GM18498 (cell line): ENCODE measurements at regions not wholly inside any gene's neighbourhood (a gene's known extent, or its start where the extent isn't known, plus 50 kb on each side); places are given as distances from the start of the nearest gene placed in this dataset.

Experiments used
- ATAC-seq: cut with Tn5 transposase; IDR thresholded peaks from one replicate; pipeline ENCODE4 v1.9.1; 2021; ENCODE audit warnings: mild to moderate bottlenecking, moderate library complexity; ENCODE audit not compliant: unreplicated experiment

DNA sequence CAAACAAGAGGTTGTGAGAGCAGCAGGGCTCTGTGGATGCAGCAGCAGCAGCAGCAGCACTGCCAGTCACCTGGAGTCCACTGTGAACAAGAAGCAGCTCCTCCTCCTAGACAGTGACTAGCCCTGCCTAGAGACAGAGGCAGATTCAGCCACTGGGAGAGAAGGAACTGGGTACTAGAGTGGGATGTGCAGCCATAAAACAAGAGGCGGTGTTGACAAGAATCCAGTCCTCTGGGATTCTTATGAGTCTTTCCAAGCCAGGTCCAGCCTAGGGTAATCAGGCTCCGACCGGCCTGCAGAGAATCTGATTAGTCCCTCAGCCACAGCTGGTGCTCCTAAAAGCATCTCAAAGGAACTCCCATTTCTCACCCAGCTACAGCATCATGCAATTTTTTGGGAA is 83.9 kb upstream of the USP47 start:
- ATAC-seq: no peak

GRCh38 chr11:11756718-11757117 is 85.1 kb upstream of the USP47 start:
- ATAC-seq: no peak

DNA sequence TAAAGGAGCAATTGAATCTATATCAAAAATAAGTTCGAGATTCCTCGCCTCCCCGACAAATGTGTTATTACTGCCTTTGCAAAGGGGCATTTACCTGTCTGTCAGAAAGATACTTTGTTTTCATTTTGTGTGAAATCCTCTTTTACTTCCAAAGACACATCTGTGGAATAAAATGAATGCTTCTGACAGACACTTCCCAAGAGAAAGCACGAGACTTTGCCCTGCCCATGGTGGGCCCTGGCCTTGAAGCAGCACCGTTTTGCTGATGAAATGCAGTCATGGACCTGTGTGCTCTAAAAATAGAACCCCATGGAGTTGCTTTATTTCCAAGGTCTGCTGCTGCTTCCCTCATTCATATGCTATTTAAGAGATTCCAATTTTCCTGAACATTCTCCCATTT is 85.9 kb upstream of the USP47 start:
- ATAC-seq: no peak

GRCh38 chr11:11752679-11753078 is 89.1 kb upstream of the USP47 start:
- no peak for ATAC-seq

DNA sequence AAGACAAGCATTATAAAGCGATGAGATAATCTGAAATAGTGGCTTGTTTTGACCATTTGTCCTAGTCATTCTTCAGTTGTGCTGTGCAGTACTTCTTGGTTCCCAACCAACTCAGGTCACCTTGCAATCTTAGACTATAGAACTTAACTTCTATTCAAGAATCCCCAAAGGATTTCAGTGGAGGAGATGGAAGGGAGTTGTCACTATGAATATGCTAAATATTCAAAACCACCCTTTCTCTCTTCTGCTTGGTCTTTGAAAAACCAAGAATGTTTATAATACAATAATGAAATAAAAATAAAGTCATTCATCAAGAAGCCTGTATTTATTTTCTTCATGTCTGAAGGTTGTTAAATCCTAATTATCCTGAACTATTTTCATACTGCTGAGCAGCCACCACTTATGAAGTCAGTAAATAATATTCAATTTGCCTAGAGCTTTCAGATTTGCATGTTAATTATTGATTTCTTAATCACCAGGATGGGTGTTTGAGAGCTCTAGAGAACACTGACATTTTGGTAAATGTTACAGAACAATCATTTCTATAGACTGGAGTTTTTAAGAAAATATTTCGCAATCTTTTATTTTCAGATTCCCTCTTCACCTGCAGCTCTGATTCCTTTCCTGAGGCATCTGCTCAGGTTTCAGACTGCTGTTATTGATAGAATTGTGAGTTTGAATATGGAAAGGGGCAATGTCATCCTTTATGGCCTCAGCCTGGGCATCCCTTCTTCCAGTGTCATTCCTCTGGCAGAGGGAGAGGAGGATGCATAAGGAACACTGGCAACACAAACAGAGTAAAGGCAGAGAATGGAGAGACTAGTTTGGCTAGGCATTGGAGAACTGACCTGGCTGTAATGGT is 91.5 kb upstream of the USP47 start:
- ATAC-seq: no peak

- ATAC-seq: no peak
These were observed 92.9 kb upstream of the USP47 start for GRCh38 chr11:11748706-11749365.

GRCh38 chr11:11747570-11747969 is 94.2 kb upstream of the USP47 start:
- ATAC-seq: no peak

GRCh38 chr11:11746449-11746848 is 95.3 kb upstream of the USP47 start:
- ATAC-seq: no peak

GRCh38 chr11:11743216-11743615 is 98.6 kb upstream of the USP47 start:
- no peak for ATAC-seq

DNA sequence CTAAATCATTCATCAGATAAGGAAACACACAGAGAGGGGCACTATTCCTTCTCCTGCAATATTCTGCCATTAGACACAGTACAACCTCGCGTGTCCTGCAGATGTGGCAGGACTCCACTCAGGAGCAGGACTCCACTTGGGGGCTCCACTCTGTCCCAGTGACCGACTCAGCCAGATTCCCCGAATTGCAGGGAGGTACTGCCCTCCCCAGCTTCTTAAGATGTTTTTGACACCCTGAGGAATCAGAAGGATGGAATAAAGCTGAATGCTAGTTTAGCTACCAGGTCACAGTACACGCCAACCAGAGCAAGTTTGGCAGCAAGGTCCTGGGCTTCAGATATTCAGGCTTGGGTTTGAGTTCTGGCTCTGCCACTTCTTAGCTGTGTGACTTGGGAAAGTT is 99.3 kb upstream of the USP47 start:
- ATAC-seq: no peak

- ATAC-seq: no peak
These were observed 100.9 kb upstream of the USP47 start for GRCh38 chr11:11740836-11741235.

- no peak for ATAC-seq
These were observed 101.6 kb upstream of the USP47 start for GRCh38 chr11:11740073-11740702.

DNA sequence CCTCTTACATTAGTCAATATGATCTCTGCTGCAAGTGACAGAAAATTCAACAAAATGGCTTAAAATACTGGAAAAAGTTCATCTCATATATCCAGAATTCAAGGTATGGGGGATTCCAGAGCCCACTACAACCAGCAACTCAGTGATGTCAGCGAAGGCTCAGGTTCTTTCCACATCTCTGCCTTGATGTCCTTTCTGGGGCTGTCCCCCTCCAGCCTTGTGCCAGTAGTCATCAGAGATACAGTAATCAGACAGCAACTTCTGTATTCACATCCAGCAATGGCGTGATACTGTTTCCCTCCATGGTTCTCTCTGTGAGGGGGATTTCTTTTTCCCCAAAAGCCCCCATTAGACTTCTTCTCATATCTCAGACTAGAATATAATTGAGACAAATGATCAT is 103.4 kb upstream of the USP47 start:
- ATAC-seq: no peak

- ATAC-seq: no peak
These were observed 106.2 kb upstream of the USP47 start for GRCh38 chr11:11735586-11735985.

DNA sequence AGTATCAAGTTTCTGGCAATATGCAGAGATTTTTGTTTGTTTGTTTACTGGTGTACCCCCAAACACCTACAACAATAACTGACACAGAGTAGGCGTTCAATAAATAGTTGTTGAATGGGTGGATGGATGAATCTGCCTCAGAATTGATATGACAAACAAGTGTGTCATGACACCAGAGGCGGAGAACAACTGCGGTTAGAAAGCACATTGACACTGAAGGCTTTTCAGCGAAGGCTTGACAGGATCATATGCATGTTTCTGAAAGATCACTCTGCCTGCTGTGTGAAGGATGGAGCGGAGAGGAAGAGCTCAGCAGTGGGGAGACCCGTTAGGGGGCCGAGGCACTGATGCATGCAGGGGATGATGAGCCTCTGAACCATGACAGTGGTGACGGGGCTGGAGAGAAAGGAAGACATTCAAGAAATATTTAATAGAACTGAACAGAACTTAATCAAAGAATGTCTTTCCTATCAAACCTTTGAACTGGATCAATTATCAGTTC is 108.5 kb upstream of the USP47 start:
- ATAC-seq: no peak

DNA sequence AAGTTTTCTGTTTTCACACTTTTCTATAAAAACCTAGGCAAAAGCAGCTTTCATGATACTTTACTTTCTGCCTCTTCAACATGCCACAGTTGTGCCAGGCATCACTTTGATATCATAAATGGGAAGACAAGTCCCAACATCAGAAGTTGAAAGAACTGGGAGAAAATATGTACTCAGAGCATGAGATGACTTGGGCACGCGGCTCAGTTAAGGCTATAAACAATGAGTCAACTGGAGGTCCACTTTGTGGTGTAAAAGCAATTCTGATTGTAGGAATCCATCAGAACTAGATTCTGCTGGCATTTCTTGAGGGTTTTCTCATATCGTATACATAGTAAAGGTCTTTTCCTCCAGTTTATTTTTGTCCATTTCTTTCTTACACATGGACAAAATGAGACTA is 109.7 kb upstream of the USP47 start:
- ATAC-seq: no peak

DNA sequence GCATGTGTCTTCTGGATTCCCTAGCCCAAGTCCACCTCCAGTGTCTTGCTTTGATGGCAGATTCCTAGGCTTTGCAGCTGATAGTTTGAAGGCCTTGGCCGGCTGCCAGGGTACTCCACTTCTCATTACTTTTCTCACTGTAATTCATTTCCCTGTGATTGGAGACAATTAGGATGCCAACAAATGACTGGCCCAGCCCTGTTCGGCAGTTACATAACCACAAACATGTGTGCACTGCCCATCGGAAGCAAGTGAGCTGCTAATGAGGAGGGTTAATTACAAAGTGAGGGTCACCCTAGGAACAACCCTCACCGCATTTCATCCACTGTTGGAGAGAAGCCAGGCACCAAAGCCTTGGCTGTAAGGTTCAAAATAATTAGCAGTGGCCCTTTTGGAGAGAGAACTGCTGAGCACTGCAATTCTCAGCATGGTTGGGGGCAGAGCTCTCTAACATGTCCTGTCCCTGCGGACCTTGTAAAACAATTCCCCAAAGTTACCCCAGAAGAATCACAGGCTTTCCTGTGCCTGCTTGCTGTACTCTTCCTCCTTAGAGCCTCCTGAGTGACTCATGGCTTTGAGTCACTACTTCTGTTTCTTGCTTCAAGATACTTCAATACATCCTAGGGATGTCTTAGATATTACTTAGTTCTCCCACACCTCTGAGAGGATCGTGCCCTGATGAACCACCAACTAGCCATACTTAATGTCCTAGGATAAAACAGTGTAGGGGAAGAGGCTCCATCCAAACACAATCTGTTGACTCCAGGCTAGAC is 109.7 kb upstream of the GALNT18 start:
- no peak for ATAC-seq

GRCh38 chr11:11728386-11728785 is 106.6 kb upstream of the GALNT18 start:
- no peak for ATAC-seq

- no peak for ATAC-seq
These were observed 103.6 kb upstream of the GALNT18 start for GRCh38 chr11:11725438-11725837.

GRCh38 chr11:11724994-11725393 is 103.2 kb upstream of the GALNT18 start:
- no peak for ATAC-seq

GRCh38 chr11:11722861-11723260 is 101.1 kb upstream of the GALNT18 start:
- ATAC-seq: no peak
